Gastroesophageal sphincter (tissue), 4 donors: ENCODE measurements at regions not wholly inside any gene's neighbourhood (a gene's known extent, or its start where the extent isn't known, plus 50 kb on each side); places are given as distances from the start of the nearest gene placed in this dataset.

Experiments used
- ATAC-seq: fragments of 150-250 bp; one replicate; pipeline ENCODE4 v1.9.1; 2016; ENCODE audit warnings: mild to moderate bottlenecking, moderate library complexity
- H3K27ac ChIP-seq, 4 donors: fragments of 200-600 bp; sonication (generic) in 3 of 4; 1 replicate in 3 of 4; 2 replicates in 1 of 4; pipeline ENCODE4 v1.5.1; 2016 to 2019
- H3K27me3 ChIP-seq: fragments of 200-600 bp; sonication (generic); one replicate; pipeline ENCODE4 v1.5.1; 2019
- H3K36me3 ChIP-seq, 2 donors: fragments of 200-600 bp; sonication (generic); one replicate each; pipeline ENCODE4 v1.5.1; 2019; ENCODE audit warnings: control low read depth in 1 of 2
- H3K4me1 ChIP-seq, 3 donors: fragments of 200-600 bp; sonication (generic); 1 replicate in 2 of 3; 2 replicates in 1 of 3; pipeline ENCODE4 v1.5.1; 2016 to 2019; ENCODE audit warnings: control low read depth in 2 of 3
- H3K4me3 ChIP-seq, 2 donors: fragments of 200-600 bp; sonication (generic); one replicate each; pipeline ENCODE4 v1.5.1; 2019; ENCODE audit warnings: mild to moderate bottlenecking in 1 of 2, moderate library complexity in 1 of 2
- H3K9me3 ChIP-seq, 3 donors: fragments of 200-600 bp; sonication (generic); one replicate each; pipeline ENCODE4 v1.5.1; 2017 to 2019; ENCODE audit warnings: control low read depth in 2 of 3
- EP300 ChIP-seq: sonication (generic); formaldehyde crosslinking; IDR thresholded peaks from one replicate; pipeline ENCODE4 v1.6.1; 2017; ENCODE audit warnings: antibody characterized with exemption, mild to moderate bottlenecking
- POLR2A ChIP-seq, 2 donors: fragments of 450-650 bp; IDR thresholded peaks; one replicate each; pipeline ENCODE4 v1.6.1; 2017; ENCODE audit warnings: antibody characterized with exemption in 2 of 2, mild to moderate bottlenecking in 2 of 2, moderate library complexity in 1 of 2
- POLR2AphosphoS5 ChIP-seq: sonication (generic); formaldehyde crosslinking; IDR thresholded peaks from one replicate; pipeline ENCODE4 v1.6.1; 2017; ENCODE audit warnings: antibody characterized with exemption
- WGBS, 2 donors: methylation state at CpG; one replicate each; pipeline ENCODE4 v1.1.5; 2018; ENCODE audit warnings: low coverage in 1 of 2; 5-methylcytosine and 5-hydroxymethylcytosine counted together
- TF ChIP-seq, protein P1 (sequence below), 4 experiments: fragments of 200-600 bp in 2 of 4; fragments of 450-650 bp in 2 of 4; sonication (generic) in 1 of 4; IDR thresholded peaks; one replicate each; pipeline ENCODE4 v1.5.1; 2017 to 2019; ENCODE audit warnings: antibody characterized with exemption in 4 of 4, mild to moderate bottlenecking in 2 of 4, moderate library complexity in 2 of 4

DNA sequence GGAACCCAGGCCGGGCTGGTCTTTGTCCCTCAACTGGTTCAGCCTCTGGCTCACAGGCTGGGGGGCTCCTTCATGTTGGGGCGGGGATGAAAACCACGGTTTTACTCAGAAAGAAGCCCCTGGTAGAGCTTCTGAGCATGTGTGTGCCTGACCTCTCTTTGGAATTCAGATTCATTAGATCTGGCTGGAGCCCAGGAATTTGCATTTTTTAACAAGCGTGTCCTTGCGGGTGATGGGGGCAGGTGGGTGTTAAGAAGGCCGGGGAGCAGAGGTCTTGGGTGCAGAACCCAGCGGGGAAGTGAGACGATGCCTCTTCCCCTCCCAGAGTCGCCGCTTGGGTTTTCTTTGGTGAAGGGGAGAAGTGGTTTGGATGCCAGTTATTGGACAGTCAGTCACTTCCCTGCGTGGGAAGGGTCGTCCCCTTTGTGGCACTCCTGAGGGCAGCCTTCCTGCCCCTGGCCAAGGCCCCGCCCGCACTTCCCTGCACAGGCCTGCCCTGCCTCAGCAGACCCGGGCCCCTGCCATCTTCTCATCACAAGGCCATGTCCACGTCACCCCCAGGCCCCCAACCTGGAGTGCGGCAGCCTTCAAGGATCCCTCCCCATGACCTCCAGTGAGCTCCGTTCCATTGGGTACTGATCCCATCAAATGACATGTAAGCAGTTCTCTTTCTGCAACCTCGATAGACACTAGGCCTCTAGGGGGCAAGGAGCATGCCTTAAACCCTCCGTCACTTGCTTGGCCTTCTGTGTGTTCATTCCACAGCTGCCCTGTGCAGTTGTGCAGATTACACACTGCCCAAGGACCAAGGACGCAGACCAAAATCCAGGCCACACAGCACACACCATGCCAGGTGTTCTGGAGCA lies 177.7 kb upstream of the CIBAR2 start:
- TF ChIP-seq, protein P1, sequence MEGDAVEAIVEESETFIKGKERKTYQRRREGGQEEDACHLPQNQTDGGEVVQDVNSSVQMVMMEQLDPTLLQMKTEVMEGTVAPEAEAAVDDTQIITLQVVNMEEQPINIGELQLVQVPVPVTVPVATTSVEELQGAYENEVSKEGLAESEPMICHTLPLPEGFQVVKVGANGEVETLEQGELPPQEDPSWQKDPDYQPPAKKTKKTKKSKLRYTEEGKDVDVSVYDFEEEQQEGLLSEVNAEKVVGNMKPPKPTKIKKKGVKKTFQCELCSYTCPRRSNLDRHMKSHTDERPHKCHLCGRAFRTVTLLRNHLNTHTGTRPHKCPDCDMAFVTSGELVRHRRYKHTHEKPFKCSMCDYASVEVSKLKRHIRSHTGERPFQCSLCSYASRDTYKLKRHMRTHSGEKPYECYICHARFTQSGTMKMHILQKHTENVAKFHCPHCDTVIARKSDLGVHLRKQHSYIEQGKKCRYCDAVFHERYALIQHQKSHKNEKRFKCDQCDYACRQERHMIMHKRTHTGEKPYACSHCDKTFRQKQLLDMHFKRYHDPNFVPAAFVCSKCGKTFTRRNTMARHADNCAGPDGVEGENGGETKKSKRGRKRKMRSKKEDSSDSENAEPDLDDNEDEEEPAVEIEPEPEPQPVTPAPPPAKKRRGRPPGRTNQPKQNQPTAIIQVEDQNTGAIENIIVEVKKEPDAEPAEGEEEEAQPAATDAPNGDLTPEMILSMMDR (IDR thresholded peaks at IDR 0.05): no peak
- TF ChIP-seq POLR2A (IDR thresholded peaks at IDR 0.05): no peak
- TF ChIP-seq EP300: no peak
- Histone ChIP-seq H3K27me3 (no peaks in the 10 kb centered on the region), H3K36me3 (no peaks in the 10 kb centered on the region), H3K4me1 (peaks cover 0 to 57% (median 11%) of the 10 kb centered on the region in 3 donors), H3K9me3 (no peaks in the 10 kb centered on the region), H3K4me3 (no peak overlapping the region), H3K27ac (peak overlapping the region in 1 of 4 donors; percentile 65)
- WGBS, 2 donors: 81 to 93% methylated on average over 2 to 5 of the region's 21 CpGs
- no peak for ATAC-seq

DNA sequence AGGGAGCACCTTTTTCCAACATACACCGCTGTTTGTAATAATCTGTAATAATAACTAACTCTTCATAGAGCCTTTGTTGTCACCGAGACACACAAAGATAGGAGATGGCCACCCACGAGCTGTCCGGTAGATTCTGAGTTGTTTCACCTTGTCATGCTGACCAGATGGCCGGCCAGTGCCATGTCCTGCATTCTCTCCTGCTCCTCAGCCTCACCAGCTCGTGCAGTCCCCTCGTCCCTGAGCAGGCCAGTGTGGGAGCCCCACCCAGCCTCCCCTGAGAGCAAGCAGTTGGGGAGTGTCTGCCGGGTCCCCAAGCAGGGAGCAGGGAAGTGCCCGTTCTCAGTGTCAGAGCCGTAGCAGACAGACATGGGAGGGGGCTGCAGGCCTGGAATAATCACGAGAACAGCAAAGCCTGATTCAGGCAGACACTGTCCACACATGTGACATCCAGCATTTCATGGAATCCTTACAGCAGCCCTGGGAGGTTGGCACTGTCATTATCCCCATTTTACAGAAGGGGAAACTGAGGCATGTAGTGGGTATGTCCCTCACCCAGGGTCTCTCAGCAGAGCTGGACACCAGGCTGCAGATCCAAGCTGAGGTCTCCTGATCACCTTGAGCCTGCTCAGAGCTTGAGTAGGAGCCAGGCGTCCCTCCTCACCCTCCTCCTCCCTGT lies 178.5 kb upstream of the CIBAR2 start:
- WGBS, 2 donors: 83 to 100% methylated on average over 1 to 4 of the region's 12 CpGs

DNA sequence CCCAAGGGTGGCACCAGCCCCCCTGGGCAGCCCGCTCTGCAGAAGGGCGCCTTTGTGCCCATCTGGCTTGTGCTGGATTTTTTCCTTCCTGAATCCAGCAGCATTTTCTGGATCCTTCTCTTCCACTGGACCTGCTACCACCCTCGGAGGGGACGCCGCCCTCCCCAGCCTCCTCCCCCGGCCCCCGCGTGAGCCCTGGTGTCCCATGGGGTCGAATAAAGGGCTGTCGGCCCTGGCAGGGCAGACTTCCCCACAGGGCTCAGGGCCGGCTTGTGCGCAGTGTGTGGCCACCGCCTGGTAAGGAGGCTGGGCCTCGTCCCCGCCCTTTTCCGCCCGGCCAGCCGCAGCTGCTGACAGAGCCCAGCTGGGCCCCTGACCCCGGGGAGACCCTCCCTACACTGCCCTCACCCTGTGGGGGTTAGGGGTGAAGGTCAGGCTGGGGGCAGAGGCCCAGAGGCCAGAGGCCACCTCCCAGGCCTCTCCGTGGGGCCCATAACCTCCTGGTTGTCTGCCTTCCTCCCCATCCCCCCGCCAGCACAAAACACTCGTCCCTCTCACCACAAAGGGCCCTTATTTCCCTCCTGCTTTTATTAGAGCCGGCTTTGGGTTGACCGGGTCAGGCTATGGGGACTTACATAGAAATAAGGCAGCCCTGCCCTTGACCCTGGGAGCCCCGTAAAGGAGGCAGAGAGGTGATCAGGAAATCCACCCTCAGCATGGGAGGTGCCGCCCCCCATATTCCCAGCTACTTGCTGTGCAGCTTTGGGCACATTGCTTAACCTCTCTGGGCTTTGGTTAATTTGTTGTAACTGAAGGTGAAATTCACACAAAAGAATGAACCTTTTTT lies 179.3 kb upstream of the CIBAR2 start:
- WGBS, 2 donors: 59 to 60% methylated on average over 2 to 6 of the region's 26 CpGs
- no peak overlapping the region for H3K4me3 ChIP-seq
- TF ChIP-seq EP300: no peak
- no peak for TF ChIP-seq POLR2AphosphoS5
- TF ChIP-seq, protein P1 (IDR thresholded peaks at IDR 0.05): no peak
- no peak for TF ChIP-seq POLR2A (IDR thresholded peaks at IDR 0.05)
- peaks cover 0 to 45% (median 7%) of the 10 kb centered on the region in 3 donors for H3K4me1 ChIP-seq
- no peaks in the 10 kb centered on the region for H3K36me3 ChIP-seq
- ATAC-seq: peak; percentile 56
- H3K27ac ChIP-seq: peak overlapping the region in 3 of 4 donors; percentile 31 to 65 (median 33)
- no peaks in the 10 kb centered on the region for H3K9me3 ChIP-seq
- H3K27me3 ChIP-seq: no peaks in the 10 kb centered on the region

More for the DNA sequence above, 178.5 kb upstream of the CIBAR2 start:
- Histone ChIP-seq H3K4me3 (no peak overlapping the region), H3K27me3 (no peaks in the 10 kb centered on the region), H3K4me1 (peaks cover 0 to 53% (median 10%) of the 10 kb centered on the region in 3 donors), H3K27ac (peak overlapping the region in 3 of 4 donors; percentile 16 to 65 (median 33)), H3K9me3 (no peaks in the 10 kb centered on the region), H3K36me3 (no peaks in the 10 kb centered on the region)
- TF ChIP-seq POLR2A (IDR thresholded peaks at IDR 0.05): no peak
- TF ChIP-seq POLR2AphosphoS5: no peak
- TF ChIP-seq, protein P1 (IDR thresholded peaks at IDR 0.05): no peak
- TF ChIP-seq EP300: no peak
- no peak for ATAC-seq

DNA sequence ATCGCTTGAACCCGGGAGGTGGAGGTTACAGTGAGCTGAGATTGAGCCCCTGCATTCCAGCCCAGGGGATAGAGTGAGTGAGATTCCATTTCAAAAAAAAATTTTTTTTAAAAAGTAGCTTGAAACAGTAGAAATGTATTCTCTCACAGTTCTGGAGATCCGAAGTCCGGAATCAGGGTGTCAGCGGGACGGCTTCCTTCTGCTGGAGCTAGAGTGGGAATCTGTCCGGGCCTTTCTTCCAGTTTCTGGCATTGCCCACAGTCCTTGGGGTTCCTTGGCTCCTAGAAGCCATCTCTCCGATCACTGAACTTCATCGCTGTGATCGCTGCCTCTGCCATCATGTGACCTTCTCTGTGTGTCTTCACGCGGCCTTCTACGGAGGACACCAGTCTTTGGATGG lies 181.2 kb upstream of the CIBAR2 start:
- WGBS, 2 donors: 94 to 95% methylated on average over 7 to 12 of the region's 13 CpGs
- peaks cover 0 to 31% (median 7%) of the 10 kb centered on the region in 3 donors for H3K4me1 ChIP-seq
- H3K27ac ChIP-seq: no peak overlapping the region
- no peak overlapping the region for H3K4me3 ChIP-seq
- no peaks in the 10 kb centered on the region for H3K9me3 ChIP-seq
- no peak for ATAC-seq
- H3K27me3 ChIP-seq: no peaks in the 10 kb centered on the region
- no peaks in the 10 kb centered on the region for H3K36me3 ChIP-seq
- TF ChIP-seq EP300: no peak
